ENCODE measurements at regions not wholly inside any gene's neighbourhood (a gene's known extent, or its start where the extent isn't known, plus 50 kb on each side); places are given as distances from the start of the nearest gene placed in this dataset.

DNA sequence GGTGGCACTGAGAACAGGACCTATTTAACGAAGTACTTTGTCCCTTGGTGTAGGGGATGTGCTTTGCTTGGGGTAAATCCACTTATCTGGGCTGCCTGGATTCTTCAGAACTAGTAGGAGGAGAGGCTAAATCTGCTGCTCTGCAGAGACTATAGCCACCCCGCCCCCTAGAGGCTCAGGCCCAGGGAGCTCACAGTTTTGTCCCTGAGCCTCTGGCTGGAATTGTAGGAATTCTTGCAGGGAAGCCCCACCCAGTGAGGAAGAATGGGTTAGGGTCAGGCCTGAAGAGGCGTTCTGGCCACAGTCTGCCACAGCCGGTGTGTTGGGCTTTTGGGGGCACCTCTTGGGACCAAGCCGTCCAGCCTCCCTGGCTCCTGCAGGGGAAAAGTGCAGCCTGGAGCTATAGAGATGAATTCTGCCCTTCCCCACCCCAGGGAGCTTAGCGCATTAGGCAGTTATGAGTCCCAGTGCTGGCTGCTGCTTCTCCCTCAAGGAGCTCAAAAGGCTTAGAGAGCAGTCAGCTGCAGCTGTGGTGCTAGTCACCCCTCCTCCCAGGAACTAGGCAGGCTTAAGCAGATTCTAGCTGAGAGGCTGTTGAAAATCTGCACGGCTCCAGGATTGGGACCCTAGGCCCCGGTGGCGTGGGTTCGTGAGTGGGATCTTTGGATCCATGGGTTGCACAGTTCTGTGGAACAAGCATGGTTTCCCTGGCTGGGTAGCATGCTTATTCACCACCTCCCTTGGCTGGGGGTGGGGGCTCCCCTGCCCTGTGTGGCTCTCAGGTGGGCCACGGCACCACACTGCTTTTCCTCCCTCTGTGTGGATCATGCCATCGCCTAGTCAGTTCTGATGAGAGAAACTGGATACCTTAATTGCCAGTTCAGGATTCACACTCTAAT, 237.4 kb upstream of the TOM1L1 start:
- H3K4me3 ChIP-seq (IDR thresholded peaks at IDR 0.05; ENCODE audit: insufficient read depth, low read depth, low read length), result no peak overlapping the region
- H3K4me1 ChIP-seq (ENCODE audit: low read depth, poor library complexity, severe bottlenecking), result no peaks in the 10 kb centered on the region
- no peaks in the 10 kb centered on the region for H3K79me2 ChIP-seq (ENCODE audit: insufficient read depth, low read depth)
- no peaks in the 10 kb centered on the region for H3K36me3 ChIP-seq (ENCODE audit: insufficient read depth)
- TF ChIP-seq, protein P1, sequence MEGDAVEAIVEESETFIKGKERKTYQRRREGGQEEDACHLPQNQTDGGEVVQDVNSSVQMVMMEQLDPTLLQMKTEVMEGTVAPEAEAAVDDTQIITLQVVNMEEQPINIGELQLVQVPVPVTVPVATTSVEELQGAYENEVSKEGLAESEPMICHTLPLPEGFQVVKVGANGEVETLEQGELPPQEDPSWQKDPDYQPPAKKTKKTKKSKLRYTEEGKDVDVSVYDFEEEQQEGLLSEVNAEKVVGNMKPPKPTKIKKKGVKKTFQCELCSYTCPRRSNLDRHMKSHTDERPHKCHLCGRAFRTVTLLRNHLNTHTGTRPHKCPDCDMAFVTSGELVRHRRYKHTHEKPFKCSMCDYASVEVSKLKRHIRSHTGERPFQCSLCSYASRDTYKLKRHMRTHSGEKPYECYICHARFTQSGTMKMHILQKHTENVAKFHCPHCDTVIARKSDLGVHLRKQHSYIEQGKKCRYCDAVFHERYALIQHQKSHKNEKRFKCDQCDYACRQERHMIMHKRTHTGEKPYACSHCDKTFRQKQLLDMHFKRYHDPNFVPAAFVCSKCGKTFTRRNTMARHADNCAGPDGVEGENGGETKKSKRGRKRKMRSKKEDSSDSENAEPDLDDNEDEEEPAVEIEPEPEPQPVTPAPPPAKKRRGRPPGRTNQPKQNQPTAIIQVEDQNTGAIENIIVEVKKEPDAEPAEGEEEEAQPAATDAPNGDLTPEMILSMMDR (conservative IDR thresholded peaks at IDR 0.05; ENCODE audit: low read depth, low read length), result no peak
- H3K27me3 ChIP-seq (ENCODE audit: insufficient read depth, low read depth), result no peaks in the 10 kb centered on the region
- no peak overlapping the region for H2AFZ ChIP-seq (ENCODE audit: low read depth)
- no peak overlapping the region for H3K27ac ChIP-seq
- no peaks in the 10 kb centered on the region for H4K20me1 ChIP-seq (ENCODE audit: insufficient read depth)
- no peak overlapping the region for H3K9ac ChIP-seq
- H3K4me2 ChIP-seq, result no peak overlapping the region

DNA sequence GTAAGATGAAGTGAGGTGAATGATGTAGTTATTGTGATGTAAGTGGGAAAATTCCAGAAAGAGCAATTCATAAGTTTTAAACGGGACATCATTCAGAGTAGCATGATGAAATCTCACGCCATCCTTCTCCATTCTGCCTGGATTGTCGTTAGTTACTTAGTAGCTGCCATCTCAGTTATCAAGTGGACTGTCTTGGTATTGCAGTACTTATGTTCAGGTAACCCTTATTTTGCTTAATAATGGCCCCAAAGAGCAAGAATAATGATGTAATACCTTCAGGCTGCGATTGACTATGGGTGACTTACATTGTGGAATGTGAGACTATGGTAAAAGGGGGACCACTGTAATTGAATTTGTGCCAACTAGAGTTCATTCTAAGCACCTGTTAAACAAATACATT, 234.1 kb upstream of the TOM1L1 start:
- TF ChIP-seq, protein P1 (conservative IDR thresholded peaks at IDR 0.05; ENCODE audit: low read depth, low read length), result no peak
- H3K79me2 ChIP-seq (ENCODE audit: insufficient read depth, low read depth), result no peaks in the 10 kb centered on the region

DNA sequence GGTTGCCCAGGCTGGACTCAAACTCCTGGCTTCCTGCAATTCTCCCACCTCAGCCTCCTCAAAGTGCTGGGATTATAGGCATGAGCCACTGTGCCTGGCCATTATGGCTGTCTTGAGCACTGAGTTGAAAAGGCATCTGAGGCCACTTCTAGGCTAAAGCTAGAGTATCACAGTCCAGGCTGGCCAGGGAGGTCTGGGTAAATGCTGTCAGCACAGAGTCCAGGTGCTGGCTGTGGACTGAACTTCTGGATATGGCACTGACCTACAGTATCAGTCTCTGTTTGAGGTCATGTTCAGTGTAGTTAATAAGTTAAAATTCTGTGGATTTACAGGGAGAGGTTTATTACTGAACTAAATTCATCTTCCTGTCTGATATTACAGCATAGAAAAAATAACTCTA, 222.5 kb upstream of the TOM1L1 start:
- H3K9ac ChIP-seq, result no peak overlapping the region
- no peaks in the 10 kb centered on the region for H3K79me2 ChIP-seq (ENCODE audit: insufficient read depth, low read depth)
- no peak overlapping the region for H3K4me2 ChIP-seq
- H2AFZ ChIP-seq (ENCODE audit: low read depth), result no peak overlapping the region
- no peaks in the 10 kb centered on the region for H3K27me3 ChIP-seq (ENCODE audit: insufficient read depth, low read depth)
- H3K4me3 ChIP-seq (IDR thresholded peaks at IDR 0.05; ENCODE audit: insufficient read depth, low read depth, low read length), result no peak overlapping the region
- H3K36me3 ChIP-seq (ENCODE audit: insufficient read depth), result no peaks in the 10 kb centered on the region
- H3K4me1 ChIP-seq (ENCODE audit: low read depth, poor library complexity, severe bottlenecking), result no peaks in the 10 kb centered on the region
- H3K27ac ChIP-seq, result no peak overlapping the region
- no peaks in the 10 kb centered on the region for H4K20me1 ChIP-seq (ENCODE audit: insufficient read depth)
- TF ChIP-seq, protein P1 (conservative IDR thresholded peaks at IDR 0.05; ENCODE audit: low read depth, low read length), result no peak

More for the DNA sequence above, 234.1 kb upstream of the TOM1L1 start:
- Histone ChIP-seq H3K4me3 (IDR thresholded peaks at IDR 0.05; ENCODE audit: insufficient read depth, low read depth, low read length) (no peak overlapping the region), H3K9ac (no peak overlapping the region), H3K27me3 (ENCODE audit: insufficient read depth, low read depth) (no peaks in the 10 kb centered on the region), H4K20me1 (ENCODE audit: insufficient read depth) (no peaks in the 10 kb centered on the region), H3K27ac (no peak overlapping the region), H3K36me3 (ENCODE audit: insufficient read depth) (no peaks in the 10 kb centered on the region), H3K4me2 (no peak overlapping the region), H2AFZ (ENCODE audit: low read depth) (no peak overlapping the region), H3K4me1 (ENCODE audit: low read depth, poor library complexity, severe bottlenecking) (no peaks in the 10 kb centered on the region)

DNA sequence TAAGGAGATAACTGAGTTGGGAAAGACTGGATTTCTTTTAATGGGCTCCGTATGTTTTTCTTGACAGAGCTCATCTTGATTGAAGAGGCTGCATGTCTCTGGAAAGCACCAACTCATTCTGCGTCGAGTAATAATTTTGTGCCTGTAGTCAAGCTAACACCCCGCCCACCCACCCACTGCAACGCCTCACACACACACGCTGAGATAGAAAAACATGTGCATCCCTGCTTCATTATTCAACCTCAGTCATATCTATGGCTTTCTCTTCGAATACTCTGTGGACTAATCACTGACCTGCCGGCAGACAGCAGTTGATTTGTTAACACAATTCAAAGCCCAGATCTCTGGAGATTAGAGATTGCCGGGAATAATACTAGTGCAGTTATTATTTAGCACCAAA, 220.2 kb upstream of the TOM1L1 start:
- Histone ChIP-seq H3K27ac (no peak overlapping the region), H3K27me3 (ENCODE audit: insufficient read depth, low read depth) (no peaks in the 10 kb centered on the region), H3K4me3 (IDR thresholded peaks at IDR 0.05; ENCODE audit: insufficient read depth, low read depth, low read length) (no peak overlapping the region), H3K9ac (no peak overlapping the region), H4K20me1 (ENCODE audit: insufficient read depth) (no peaks in the 10 kb centered on the region), H3K36me3 (ENCODE audit: insufficient read depth) (no peaks in the 10 kb centered on the region), H3K4me1 (ENCODE audit: low read depth, poor library complexity, severe bottlenecking) (no peaks in the 10 kb centered on the region), H2AFZ (ENCODE audit: low read depth) (no peak overlapping the region), H3K4me2 (no peak overlapping the region), H3K79me2 (ENCODE audit: insufficient read depth, low read depth) (no peaks in the 10 kb centered on the region)
- TF ChIP-seq, protein P1 (conservative IDR thresholded peaks at IDR 0.05; ENCODE audit: low read depth, low read length), result no peak

Data from KMS-11 (cell line).